Keratinocyte (primary cell): ENCODE measurements at regions not wholly inside any gene's neighbourhood (a gene's known extent, or its start where the extent isn't known, plus 50 kb on each side); places are given as distances from the start of the nearest gene placed in this dataset.

Experiments used
- EZH2 ChIP-seq: IDR thresholded peaks from one replicate; pipeline ENCODE4 v1.6.1; 2012; ENCODE audit warnings: inconsistent platforms, mild to moderate bottlenecking, low read length, moderate library complexity
- TF ChIP-seq, protein P1 (sequence below), 3 experiments: IDR thresholded peaks in 1 of 3; conservative IDR thresholded peaks in 1 of 3; optimal IDR thresholded peaks in 1 of 3; 2 replicates in 2 of 3; 3 replicates in 1 of 3; pipeline versions ENCODE3 to v1.5.1; 2011; ENCODE audit warnings: low read length in 3 of 3, mild to moderate bottlenecking in 3 of 3, moderate library complexity in 2 of 3, control low read depth in 1 of 3, inconsistent platforms in 1 of 3; ENCODE audit not compliant: insufficient read depth in 2 of 3; ENCODE audit errors: extremely low read depth in 1 of 3

DNA sequence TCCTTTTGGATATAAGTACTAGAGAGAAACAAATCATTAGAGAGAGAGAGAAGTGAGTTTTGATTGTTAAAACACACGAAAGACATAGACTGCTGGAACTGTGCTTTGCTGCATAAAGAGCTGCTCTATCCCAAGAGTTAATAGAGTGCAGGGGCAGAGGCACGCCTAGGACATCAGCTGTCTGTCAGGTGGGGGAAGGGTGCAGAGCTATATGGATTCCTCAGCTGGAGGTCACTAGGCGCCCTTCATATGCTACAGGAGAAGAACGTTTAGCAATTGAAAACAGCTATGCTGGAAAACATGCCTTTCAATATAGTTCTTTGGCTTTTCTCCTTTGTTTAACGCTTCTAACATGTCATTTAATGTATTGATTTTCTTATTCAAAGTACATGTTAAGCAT lies 169.0 kb upstream of the MCHR2 start:
- TF ChIP-seq EZH2: no peak
- TF ChIP-seq, protein P1, sequence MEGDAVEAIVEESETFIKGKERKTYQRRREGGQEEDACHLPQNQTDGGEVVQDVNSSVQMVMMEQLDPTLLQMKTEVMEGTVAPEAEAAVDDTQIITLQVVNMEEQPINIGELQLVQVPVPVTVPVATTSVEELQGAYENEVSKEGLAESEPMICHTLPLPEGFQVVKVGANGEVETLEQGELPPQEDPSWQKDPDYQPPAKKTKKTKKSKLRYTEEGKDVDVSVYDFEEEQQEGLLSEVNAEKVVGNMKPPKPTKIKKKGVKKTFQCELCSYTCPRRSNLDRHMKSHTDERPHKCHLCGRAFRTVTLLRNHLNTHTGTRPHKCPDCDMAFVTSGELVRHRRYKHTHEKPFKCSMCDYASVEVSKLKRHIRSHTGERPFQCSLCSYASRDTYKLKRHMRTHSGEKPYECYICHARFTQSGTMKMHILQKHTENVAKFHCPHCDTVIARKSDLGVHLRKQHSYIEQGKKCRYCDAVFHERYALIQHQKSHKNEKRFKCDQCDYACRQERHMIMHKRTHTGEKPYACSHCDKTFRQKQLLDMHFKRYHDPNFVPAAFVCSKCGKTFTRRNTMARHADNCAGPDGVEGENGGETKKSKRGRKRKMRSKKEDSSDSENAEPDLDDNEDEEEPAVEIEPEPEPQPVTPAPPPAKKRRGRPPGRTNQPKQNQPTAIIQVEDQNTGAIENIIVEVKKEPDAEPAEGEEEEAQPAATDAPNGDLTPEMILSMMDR (optimal IDR thresholded peaks at IDR 0.05 in 1 of 3, IDR thresholded peaks at IDR 0.05 in 1 of 3, conservative IDR thresholded peaks at IDR 0.05 in 1 of 3; ENCODE audit: extremely low read depth in 1 of 3, insufficient read depth in 2 of 3, low read length in 3 of 3): no peak
